Left ventricle myocardium inferior (tissue), 1 donor: ENCODE measurements at regions not wholly inside any gene's neighbourhood (a gene's known extent, or its start where the extent isn't known, plus 50 kb on each side); places are given as distances from the start of the nearest gene placed in this dataset.
"Not testable (repeated sequence)": the region's sequence is repeated elsewhere in the genome, so short reads cannot be mapped to it uniquely, and the experiment has no call there.

Source experiments
- DNase-seq: peaks from one replicate; pipeline ENCODE4 v3.0.0-alpha.2; 2020
- H3K27ac ChIP-seq: fragments of 200-600 bp; replicated peaks from 2 replicates; pipeline ENCODE4 v1.8.0; 2021
- H3K27me3 ChIP-seq: fragments of 200-600 bp; 2 replicates; pipeline ENCODE4 v1.8.0; 2021; ENCODE audit warnings: low read depth
- H3K36me3 ChIP-seq: fragments of 200-600 bp; 2 replicates; pipeline ENCODE4 v1.8.0; 2021
- H3K4me1 ChIP-seq: fragments of 200-600 bp; 2 replicates; pipeline ENCODE4 v1.8.0; 2021
- H3K4me3 ChIP-seq: fragments of 200-600 bp; 2 replicates; pipeline ENCODE4 v1.8.0; 2021; ENCODE audit warnings: mild to moderate bottlenecking, moderate library complexity
- H3K9me3 ChIP-seq: fragments of 200-600 bp; replicated peaks from 2 replicates; pipeline ENCODE4 v1.8.0; 2021
- intact Hi-C: fragments of 100-400 bp; cut with micrococcal nuclease; formaldehyde crosslinking; loops from one replicate; pipeline ENCODE4 v1.11.0; 2022
- TF ChIP-seq, protein P1 (sequence below): fragments of 200-600 bp; IDR thresholded peaks from 2 replicates; pipeline ENCODE4 v1.8.0; 2021; ENCODE audit warnings: antibody characterized with exemption, mild to moderate bottlenecking, borderline replicate concordance
- donor health status: DM: no; HTN: yes; CAD: no; lungs with severe emphysema.

DNA sequence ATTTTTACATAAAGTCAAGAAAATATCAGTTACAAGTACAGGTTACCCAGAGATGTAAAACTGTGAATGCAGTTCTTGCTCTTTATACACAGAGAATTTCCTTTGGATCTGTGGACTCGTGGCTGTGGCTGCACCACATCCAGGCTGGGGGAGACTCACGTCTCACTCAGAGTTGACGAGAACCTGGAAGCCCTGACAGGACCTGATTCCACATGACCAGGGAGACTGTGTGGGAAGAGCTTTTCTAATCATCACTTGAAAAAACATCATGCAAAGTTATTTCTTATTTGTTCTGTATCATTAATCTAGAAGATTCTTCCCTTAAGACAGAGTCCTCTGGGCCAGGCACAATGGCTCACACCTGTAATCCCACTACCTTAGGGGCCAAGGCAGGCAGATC, 1159.0 kb downstream of the RPIA start:
- Histone ChIP-seq H3K27me3 (peaks cover 59% of the 10 kb centered on the region), H3K9me3 (no peaks in the 10 kb centered on the region), H3K4me1 (no peaks in the 10 kb centered on the region), H3K36me3 (no peaks in the 10 kb centered on the region), H3K4me3 (no peak overlapping the region), H3K27ac (no peak overlapping the region)
- intact Hi-C loops: no loop called here
- no peak for DNase-seq
- TF ChIP-seq, protein P1, sequence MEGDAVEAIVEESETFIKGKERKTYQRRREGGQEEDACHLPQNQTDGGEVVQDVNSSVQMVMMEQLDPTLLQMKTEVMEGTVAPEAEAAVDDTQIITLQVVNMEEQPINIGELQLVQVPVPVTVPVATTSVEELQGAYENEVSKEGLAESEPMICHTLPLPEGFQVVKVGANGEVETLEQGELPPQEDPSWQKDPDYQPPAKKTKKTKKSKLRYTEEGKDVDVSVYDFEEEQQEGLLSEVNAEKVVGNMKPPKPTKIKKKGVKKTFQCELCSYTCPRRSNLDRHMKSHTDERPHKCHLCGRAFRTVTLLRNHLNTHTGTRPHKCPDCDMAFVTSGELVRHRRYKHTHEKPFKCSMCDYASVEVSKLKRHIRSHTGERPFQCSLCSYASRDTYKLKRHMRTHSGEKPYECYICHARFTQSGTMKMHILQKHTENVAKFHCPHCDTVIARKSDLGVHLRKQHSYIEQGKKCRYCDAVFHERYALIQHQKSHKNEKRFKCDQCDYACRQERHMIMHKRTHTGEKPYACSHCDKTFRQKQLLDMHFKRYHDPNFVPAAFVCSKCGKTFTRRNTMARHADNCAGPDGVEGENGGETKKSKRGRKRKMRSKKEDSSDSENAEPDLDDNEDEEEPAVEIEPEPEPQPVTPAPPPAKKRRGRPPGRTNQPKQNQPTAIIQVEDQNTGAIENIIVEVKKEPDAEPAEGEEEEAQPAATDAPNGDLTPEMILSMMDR: no peak

DNA sequence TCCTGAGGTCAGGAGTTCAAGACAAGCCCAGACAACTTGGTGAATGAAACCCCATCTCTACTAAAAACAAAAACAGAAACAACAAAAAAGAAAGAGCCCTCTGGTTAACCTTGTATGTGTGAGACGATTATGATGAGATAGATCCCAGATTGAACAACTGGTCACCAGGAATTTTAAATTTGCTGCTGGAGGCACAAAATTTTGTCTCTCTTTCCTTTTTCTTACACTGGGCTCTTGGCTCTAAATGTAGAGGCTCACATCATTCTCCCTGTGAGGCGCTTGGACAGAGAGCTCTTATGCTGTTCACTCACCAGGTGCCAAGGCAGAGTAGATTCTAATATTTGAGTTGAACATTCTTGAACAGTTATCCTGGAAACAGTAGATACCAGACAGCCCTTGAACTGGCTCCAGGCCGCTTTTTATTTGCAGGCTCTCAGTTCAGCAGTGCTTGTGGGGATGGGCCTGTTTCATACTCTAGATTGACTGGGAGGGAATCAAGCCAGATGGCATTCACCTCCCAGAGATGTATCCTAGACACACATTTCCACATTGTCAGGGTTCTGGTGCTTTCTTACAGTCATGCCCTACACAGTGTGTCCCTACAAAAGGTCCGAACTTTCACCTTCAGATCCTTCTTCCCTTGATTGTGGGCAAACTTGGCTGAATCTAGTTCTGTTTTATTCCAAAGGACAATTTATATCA, 1159.6 kb downstream of the RPIA start:
- peaks cover 53% of the 10 kb centered on the region for H3K27me3 ChIP-seq
- H3K4me3 ChIP-seq: no peak overlapping the region
- TF ChIP-seq, protein P1: no peak
- H3K36me3 ChIP-seq: no peaks in the 10 kb centered on the region
- no peaks in the 10 kb centered on the region for H3K4me1 ChIP-seq
- intact Hi-C loops: no loop called here
- H3K27ac ChIP-seq: no peak overlapping the region
- no peaks in the 10 kb centered on the region for H3K9me3 ChIP-seq
- DNase-seq: no peak

DNA sequence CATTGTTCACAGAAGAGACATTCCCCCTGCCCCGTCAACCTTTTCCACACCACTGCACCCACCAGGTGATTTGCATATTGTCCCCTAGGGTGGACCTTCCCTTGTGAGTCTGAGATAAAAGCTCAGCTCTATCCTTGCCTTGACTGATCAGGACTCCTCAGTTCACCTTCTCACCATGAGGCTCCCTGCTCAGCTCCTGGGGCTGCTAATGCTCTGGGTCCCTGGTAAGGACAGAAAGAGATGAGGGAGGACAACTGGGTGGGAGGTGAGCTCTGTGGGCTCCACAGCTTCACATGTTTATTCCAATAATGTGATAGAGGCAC, 1160.1 kb downstream of the RPIA start:
- H3K36me3 ChIP-seq: no peaks in the 10 kb centered on the region
- no peak overlapping the region for H3K4me3 ChIP-seq
- H3K27me3 ChIP-seq: peaks cover 51% of the 10 kb centered on the region
- no peak overlapping the region for H3K27ac ChIP-seq
- no peaks in the 10 kb centered on the region for H3K9me3 ChIP-seq
- H3K4me1 ChIP-seq: no peaks in the 10 kb centered on the region
- no peak for DNase-seq
- TF ChIP-seq, protein P1: no peak
- intact Hi-C loops: no loop called here

DNA sequence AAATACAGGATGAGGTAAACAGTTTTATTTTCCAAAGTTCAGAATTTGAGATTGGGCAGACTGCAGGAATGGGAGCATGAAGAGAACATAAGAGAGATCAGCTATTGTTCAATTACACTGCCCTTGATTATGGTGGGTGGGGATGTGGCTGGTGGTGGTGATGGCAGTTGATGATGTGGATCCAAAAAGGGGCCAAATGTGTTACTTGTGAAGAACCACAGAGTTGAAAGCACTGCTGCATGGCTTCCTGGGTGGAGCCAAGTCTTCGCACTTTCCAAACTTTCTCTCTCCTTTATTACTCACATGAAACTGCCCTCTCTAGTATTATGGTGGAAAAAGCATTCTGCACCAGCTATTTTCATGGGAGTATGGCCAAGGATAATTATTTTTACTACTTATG, 1162.0 kb downstream of the RPIA start:
- H3K9me3 ChIP-seq, H3K4me1 ChIP-seq, H3K4me3 ChIP-seq, intact Hi-C loops, H3K36me3 ChIP-seq, H3K27ac ChIP-seq, DNase-seq: not testable (repeated sequence)
- peaks cover 34% of the 10 kb centered on the region for H3K27me3 ChIP-seq

DNA sequence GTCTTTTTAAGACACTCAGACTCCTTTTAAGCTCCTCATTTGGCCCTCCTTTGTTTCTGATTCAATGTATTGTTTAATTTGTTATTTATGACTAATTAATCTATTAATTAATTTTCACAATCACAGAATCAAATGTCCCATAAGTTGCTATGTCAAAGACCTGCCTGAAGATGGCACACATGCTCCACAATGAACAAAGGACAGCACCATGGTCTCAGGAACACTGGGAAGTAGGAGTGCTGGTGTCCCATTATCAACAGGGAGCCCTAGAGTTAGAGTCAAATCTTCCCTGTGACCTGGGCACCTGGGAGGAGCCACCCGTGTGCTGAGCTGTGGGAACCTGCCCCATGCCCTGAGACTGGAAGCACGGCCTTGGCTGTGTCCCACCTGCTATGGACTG, 1164.3 kb downstream of the RPIA start:
- H3K36me3 ChIP-seq, H3K4me1 ChIP-seq, H3K4me3 ChIP-seq, intact Hi-C loops, H3K27ac ChIP-seq, H3K9me3 ChIP-seq, DNase-seq: not testable (repeated sequence)
- peaks cover 10% of the 10 kb centered on the region for H3K27me3 ChIP-seq

DNA sequence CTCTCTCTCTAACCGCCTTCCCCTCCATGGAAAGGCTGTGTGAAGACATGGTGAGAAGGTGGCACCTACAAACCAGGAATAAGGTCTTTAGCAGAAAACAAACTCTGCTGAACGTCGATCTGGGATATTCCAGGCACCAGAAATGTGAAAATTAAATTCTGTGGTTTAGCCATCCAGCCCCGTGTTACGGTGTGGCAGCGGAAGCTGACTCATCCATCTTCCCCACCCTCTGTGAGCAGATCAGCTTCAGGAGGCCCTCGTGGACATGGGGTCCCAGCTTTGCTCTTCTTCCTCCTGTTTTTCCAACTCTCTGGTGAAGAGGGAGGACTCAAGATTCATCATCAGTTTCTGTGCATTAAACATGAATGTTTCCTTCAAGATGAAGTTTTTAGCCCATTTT, 1164.8 kb downstream of the RPIA start:
- H3K36me3 ChIP-seq, H3K4me1 ChIP-seq, H3K27me3 ChIP-seq, H3K27ac ChIP-seq, H3K9me3 ChIP-seq, DNase-seq, H3K4me3 ChIP-seq, intact Hi-C loops: not testable (repeated sequence)

DNA sequence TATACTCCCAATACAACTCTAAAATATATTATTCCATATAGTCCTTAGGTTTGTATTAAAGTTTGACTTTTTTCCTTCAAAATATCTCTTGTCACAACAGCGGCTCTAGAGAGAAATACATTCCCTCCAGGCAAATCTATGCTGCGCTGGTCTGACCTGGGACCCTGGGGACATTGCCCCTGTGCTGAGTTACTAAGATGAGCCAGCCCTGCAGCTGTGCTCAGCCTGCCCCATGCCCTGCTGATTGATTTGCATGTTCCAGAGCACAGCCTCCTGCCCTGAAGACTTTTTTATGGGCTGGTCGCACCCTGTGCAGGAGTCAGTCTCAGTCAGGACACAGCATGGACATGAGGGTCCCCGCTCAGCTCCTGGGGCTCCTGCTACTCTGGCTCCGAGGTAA, 1170.7 kb downstream of the RPIA start:
- H3K27me3 ChIP-seq, H3K4me1 ChIP-seq, intact Hi-C loops, H3K4me3 ChIP-seq, H3K27ac ChIP-seq, DNase-seq, H3K9me3 ChIP-seq, H3K36me3 ChIP-seq: not testable (repeated sequence)

DNA sequence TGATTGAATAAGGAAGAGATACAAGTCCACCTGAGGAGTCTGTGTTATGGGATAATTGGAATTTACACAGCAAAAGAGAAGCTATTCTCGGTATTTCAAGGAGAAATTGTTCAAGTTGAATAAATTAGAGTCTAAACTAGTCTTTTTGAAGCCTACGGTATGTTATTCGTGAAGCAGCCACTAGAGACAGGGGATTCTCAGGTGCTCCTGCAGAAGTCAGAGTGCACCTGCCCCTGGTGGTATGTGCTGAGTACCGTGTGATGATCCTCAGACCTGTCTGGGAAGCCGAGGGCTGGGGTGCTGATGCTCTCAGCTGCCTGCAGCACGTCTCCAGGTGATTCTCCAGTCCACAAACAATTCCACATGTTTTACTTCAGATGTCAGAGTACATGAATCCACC, 1171.7 kb downstream of the RPIA start:
- DNase-seq, H3K36me3 ChIP-seq, H3K4me1 ChIP-seq, intact Hi-C loops, H3K27ac ChIP-seq, H3K4me3 ChIP-seq, H3K27me3 ChIP-seq, H3K9me3 ChIP-seq: not testable (repeated sequence)

DNA sequence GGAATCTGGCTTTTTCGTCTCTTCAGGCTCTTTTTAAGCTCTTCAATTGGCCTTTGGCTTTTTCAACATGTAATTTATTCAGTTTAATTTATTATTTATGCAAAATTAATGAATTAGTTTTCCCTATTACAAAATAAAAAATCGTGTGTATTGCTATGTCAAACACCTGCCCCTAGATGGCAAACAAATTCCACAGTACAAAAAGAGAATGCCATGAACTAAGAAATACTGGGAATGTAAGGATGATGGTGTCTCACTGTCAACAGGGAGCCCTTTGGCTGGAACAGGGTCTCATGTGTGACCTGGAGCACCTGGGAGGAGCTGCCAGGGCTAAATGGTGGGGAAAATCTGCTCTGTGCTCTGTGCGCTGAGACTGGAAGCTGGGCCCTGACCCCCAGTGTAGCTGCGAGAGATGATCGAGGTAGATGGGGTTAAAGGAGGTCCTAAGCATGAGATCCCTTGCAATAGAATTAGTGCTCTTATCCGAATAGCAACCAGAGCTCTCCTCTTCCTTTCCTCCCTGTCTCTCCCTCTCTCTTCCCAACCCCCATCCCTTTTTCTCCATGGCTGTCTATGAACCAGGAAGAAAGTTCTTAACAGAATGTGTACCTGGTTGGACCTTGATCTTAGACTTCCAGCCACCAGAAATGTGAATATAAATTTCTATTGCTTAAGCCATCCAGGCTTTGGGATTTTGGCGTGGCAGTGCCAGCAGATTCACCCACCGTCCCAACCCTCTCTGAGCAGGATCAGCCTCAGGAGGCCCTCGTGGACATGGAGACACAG, 1183.5 kb downstream of the RPIA start:
- H3K36me3 ChIP-seq, H3K27me3 ChIP-seq, H3K27ac ChIP-seq, H3K9me3 ChIP-seq, H3K4me1 ChIP-seq, H3K4me3 ChIP-seq, DNase-seq, intact Hi-C loops: not testable (repeated sequence)

DNA sequence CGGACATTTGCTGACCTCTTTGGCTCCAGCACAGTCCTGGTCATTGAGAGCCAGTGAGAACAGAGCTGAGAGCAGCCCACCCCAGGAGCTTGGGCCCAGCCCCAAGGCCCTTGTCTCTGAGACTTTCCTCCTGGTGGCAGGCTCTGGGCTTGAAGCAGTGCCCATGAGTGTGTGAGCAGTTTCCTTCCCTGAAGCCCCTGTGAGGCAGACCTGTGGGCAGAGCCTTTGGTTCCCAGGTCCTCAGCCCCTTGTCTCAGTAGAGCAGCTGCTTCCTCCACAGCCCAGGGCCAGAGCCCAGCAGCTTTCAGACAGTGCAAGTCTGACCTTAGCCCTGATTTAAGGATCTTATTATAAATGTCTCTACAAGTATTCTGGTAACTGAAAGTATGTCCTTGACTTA, 1185.0 kb downstream of the RPIA start:
- DNase-seq, H3K4me1 ChIP-seq, H3K4me3 ChIP-seq, H3K36me3 ChIP-seq, H3K27ac ChIP-seq, H3K9me3 ChIP-seq, intact Hi-C loops, H3K27me3 ChIP-seq: not testable (repeated sequence)

DNA sequence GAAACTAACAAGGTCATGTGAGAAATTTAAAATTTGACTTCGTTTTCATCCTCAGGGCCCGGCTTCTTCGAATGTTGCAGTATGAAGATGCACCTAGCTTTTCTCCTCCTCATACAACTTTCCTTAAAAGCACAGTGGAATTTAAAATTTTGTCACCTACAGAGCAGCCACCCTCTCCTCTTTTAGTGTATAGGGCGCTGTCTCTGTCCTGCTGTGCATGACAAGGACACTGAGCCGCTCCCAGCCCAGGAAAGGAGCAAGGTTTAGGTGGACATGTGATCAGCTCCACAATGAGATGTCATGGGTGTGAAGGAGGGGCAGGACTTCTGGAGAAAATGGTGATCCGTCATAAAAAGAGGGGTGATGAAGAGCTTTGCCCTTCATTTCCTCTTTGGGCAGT, 1185.4 kb downstream of the RPIA start:
- H3K4me1 ChIP-seq, H3K4me3 ChIP-seq, H3K36me3 ChIP-seq, H3K27ac ChIP-seq, intact Hi-C loops, DNase-seq, H3K9me3 ChIP-seq, H3K27me3 ChIP-seq: not testable (repeated sequence)
